Calu3 (cell line): ENCODE measurements at regions not wholly inside any gene's neighbourhood (a gene's known extent, or its start where the extent isn't known, plus 50 kb on each side); places are given as distances from the start of the nearest gene placed in this dataset.

Experiments used
- BruUV-seq: library from RNA; stranded (reverse); fragments of 400-500 nt; replicated peaks from 2 replicates; lab custom pipeline; 2021; lab: Mats Ljungman, UMichigan
- CTCF ChIA-PET: fragments of 300-600 bp; sonication (Branson Sonifier 250); formaldehyde crosslinking; loops from one replicate; lab custom pipeline; 2022; ENCODE audit warnings: antibody characterized with exemption; lab: Charles Lee
- DNase-seq: peaks from one replicate; pipeline ENCODE4 v3.0.0; 2022
- H3K27ac Mint-ChIP-seq: one replicate; pipeline ENCODE4 v1.8.0; 2022; ENCODE audit warnings: mixed read lengths; ENCODE audit not compliant: unreplicated experiment
- H3K27me3 Mint-ChIP-seq: one replicate; pipeline ENCODE4 v1.8.0; 2022; ENCODE audit warnings: mixed read lengths; ENCODE audit not compliant: unreplicated experiment
- H3K36me3 Mint-ChIP-seq: one replicate; pipeline ENCODE4 v1.8.0; 2022; ENCODE audit warnings: mild to moderate bottlenecking, moderate library complexity, mixed read lengths; ENCODE audit not compliant: insufficient read depth, unreplicated experiment
- H3K4me1 Mint-ChIP-seq: one replicate; pipeline ENCODE4 v1.8.0; 2022; ENCODE audit warnings: mild to moderate bottlenecking, low read depth, mixed read lengths; ENCODE audit not compliant: unreplicated experiment
- H3K4me3 Mint-ChIP-seq: one replicate; pipeline ENCODE4 v1.8.0; 2022; ENCODE audit warnings: mild to moderate bottlenecking, low read depth, moderate library complexity, mixed read lengths; ENCODE audit not compliant: unreplicated experiment
- H3K9me3 Mint-ChIP-seq: one replicate; pipeline ENCODE4 v1.8.0; 2022; ENCODE audit warnings: low read depth, mixed read lengths; ENCODE audit not compliant: unreplicated experiment
- CTCF ChIP-seq: fragments of 200-600 bp; IDR thresholded peaks from one replicate; pipeline ENCODE4 v1.8.0; 2022; ENCODE audit warnings: antibody characterized with exemption; ENCODE audit not compliant: unreplicated experiment
- intact Hi-C: fragments of 100-400 bp; cut with micrococcal nuclease; formaldehyde crosslinking; loops from one replicate; pipeline ENCODE4 v1.10.0; 2022; ENCODE audit not compliant: unreplicated experiment

DNA sequence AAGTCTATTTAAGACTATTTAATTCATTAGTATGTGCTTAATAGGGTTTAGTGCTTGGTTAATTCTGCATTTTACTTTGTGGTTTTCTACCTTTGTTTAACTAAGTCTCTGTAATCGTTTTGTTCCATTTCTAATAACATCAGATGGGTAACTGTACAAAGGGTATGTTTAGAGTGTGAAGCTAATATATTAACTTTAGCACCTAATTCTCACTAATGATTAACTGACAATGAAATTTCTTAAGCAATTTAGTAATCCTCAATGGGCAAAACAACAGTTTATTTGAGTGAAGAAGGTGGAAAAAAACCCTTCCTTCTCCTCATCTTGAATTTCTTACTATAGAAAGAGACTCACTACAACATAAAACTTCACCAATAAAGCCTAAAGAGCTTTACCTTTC is 448.1 kb upstream of the MIR17HG start:
- intact Hi-C loops, result no loop called here
- TF ChIP-seq CTCF, result no peak
- Mint-ChIP-seq H3K4me3 (no peak overlapping the region), H3K27me3 (no peaks in the 10 kb centered on the region), H3K27ac (no peak overlapping the region), H3K9me3 (no peaks in the 10 kb centered on the region), H3K4me1 (no peaks in the 10 kb centered on the region), H3K36me3 (no peaks in the 10 kb centered on the region)
- CTCF ChIA-PET, result no interaction called here
- BruUV-seq, result no TSS peak
- no peak for DNase-seq

DNA sequence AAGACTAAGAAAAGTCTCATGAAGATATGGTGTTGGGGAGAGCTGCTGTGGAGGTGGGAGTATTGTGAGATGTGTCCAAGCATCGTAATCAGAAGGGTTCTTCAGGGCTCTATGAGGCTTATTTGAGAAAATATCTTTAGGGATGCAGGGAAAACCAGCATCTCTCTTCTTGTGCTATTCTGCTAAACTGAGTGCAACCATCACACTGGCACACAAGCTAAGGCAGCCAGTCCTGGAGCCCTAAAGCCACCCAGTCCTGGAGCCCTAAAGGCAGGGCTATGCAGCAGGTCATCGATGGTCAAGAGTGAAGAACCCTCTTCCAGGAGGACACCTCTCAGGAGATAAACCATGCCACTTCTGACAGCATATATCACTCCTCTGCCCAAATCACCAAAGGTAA is 445.2 kb upstream of the MIR17HG start:
- Mint-ChIP-seq H3K4me3 (no peak overlapping the region), H3K4me1 (no peaks in the 10 kb centered on the region), H3K36me3 (no peaks in the 10 kb centered on the region), H3K9me3 (no peaks in the 10 kb centered on the region), H3K27me3 (no peaks in the 10 kb centered on the region), H3K27ac (no peak overlapping the region)
- TF ChIP-seq CTCF, result no peak
- intact Hi-C loops, result no loop called here
- DNase-seq, result no peak
- CTCF ChIA-PET, result no interaction called here
- BruUV-seq, result no TSS peak

- TF ChIP-seq CTCF, result no peak
- no peak for DNase-seq
- Mint-ChIP-seq H3K27ac (no peak overlapping the region), H3K27me3 (no peaks in the 10 kb centered on the region), H3K36me3 (no peaks in the 10 kb centered on the region), H3K4me1 (no peaks in the 10 kb centered on the region), H3K4me3 (no peak overlapping the region), H3K9me3 (no peaks in the 10 kb centered on the region)
- BruUV-seq, result no TSS peak
- intact Hi-C loops, result no loop called here
- CTCF ChIA-PET, result no interaction called here
Observed at GRCh38 chr13:90906554-90906953, 440.9 kb upstream of the MIR17HG start.

DNA sequence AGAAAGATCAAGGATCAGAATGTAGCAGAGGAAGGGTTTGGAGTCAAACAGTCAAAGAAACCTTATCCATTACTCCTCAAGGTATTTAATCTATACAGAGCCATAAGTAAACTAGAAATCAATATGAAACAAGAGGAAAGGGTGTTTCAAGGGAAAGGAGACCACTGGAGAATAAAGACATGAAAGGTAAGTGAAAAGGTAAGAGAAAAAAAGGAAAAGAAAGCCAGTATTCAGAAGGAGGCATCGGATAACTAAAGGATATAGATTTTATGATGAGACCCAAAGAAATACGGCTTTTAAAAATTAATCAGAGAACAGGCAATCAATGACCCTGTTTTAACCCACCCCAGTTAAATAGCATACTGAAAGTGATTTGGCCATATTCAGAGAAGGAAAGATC is 438.7 kb upstream of the MIR17HG start:
- CTCF ChIA-PET, result no interaction called here
- no peak for DNase-seq
- H3K4me3 Mint-ChIP-seq, result no peak overlapping the region
- no peaks in the 10 kb centered on the region for H3K4me1 Mint-ChIP-seq
- intact Hi-C loops, result no loop called here
- no peak overlapping the region for H3K27ac Mint-ChIP-seq
- TF ChIP-seq CTCF, result no peak
- no TSS peak for BruUV-seq
- H3K9me3 Mint-ChIP-seq, result no peaks in the 10 kb centered on the region
- no peaks in the 10 kb centered on the region for H3K36me3 Mint-ChIP-seq
- H3K27me3 Mint-ChIP-seq, result no peaks in the 10 kb centered on the region
